GM18870 (cell line): ENCODE measurements at regions not wholly inside any gene's neighbourhood (a gene's known extent, or its start where the extent isn't known, plus 50 kb on each side); places are given as distances from the start of the nearest gene placed in this dataset.
"Not testable (repeated sequence)": the region's sequence is repeated elsewhere in the genome, so short reads cannot be mapped to it uniquely, and the experiment has no call there.

ENCODE experiments used
- ATAC-seq: cut with Tn5 transposase; IDR thresholded peaks from one replicate; pipeline ENCODE4 v1.9.1; 2021; ENCODE audit warnings: moderate library complexity; ENCODE audit not compliant: unreplicated experiment

GRCh38 chr12:75710361-75711069 is 199.1 kb upstream of the KRR1 start:
- no peak for ATAC-seq

GRCh38 chr12:75709503-75709902 is 198.1 kb upstream of the KRR1 start:
- no peak for ATAC-seq

GRCh38 chr12:75708802-75709201 is 197.4 kb upstream of the KRR1 start:
- ATAC-seq = no peak

GRCh38 chr12:75707983-75708382 is 196.6 kb upstream of the KRR1 start:
- ATAC-seq = no peak

GRCh38 chr12:75706786-75707605 is 195.6 kb upstream of the KRR1 start:
- ATAC-seq = no peak

- no peak for ATAC-seq
Measured at GRCh38 chr12:75705749-75706711, 194.6 kb upstream of the KRR1 start.

- no peak for ATAC-seq
Measured at GRCh38 chr12:75704664-75705063, 193.3 kb upstream of the KRR1 start.

- no peak for ATAC-seq
Measured at GRCh38 chr12:75704208-75704607, 192.8 kb upstream of the KRR1 start.

GRCh38 chr12:75703131-75703530 is 191.7 kb upstream of the KRR1 start:
- no peak for ATAC-seq

GRCh38 chr12:75702477-75703093 is 191.2 kb upstream of the KRR1 start:
- no peak for ATAC-seq

- ATAC-seq = no peak
Measured at GRCh38 chr12:75701859-75702258, 190.4 kb upstream of the KRR1 start.

- no peak for ATAC-seq
Measured at GRCh38 chr12:75699728-75700496, 188.5 kb upstream of the KRR1 start.

GRCh38 chr12:75699251-75699650 is 187.8 kb upstream of the KRR1 start:
- no peak for ATAC-seq

- ATAC-seq = no peak
Measured at GRCh38 chr12:75698052-75698451, 186.6 kb upstream of the KRR1 start.

- ATAC-seq = no peak
Measured at GRCh38 chr12:75695926-75696325, 184.5 kb upstream of the KRR1 start.

- ATAC-seq = no peak
Measured at GRCh38 chr12:75694534-75695268, 183.3 kb upstream of the KRR1 start.

- no peak for ATAC-seq
Measured at GRCh38 chr12:75692876-75693275, 181.5 kb upstream of the KRR1 start.

- ATAC-seq = no peak
Measured at GRCh38 chr12:75690296-75690955, 179.0 kb upstream of the KRR1 start.

GRCh38 chr12:75686233-75686632 is 174.8 kb upstream of the KRR1 start:
- not testable (repeated sequence) for ATAC-seq
